ENCODE measurements at regions not wholly inside any gene's neighbourhood (a gene's known extent, or its start where the extent isn't known, plus 50 kb on each side); places are given as distances from the start of the nearest gene placed in this dataset.

DNA sequence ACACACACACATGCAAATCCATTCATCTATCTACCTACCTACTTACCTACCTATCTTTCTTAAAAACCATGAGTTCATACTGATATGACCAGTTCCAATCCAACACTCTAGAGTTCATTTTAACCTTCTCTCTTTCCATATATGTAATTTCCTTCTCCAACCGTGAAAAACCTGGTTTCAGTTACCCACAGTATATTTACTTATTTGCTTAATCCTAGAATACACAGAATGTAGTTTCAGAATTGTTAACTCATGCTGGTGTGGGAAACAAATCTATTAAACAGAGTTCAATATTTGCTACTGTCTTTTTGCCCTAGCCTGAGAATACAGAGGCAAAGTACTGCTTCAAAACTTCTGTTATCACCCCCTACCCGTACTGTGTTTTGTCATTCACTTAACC, 101.3 kb downstream of the RRM1 start:
- Mint-ChIP-seq H3K4me1 (no peaks in the 10 kb centered on the region), H3K9me3 (no peaks in the 10 kb centered on the region; a peak in 1 of 5 replicates), H3K36me3 (ENCODE audit: insufficient read depth in 1 of 3, low read depth in 3 of 3) (no peaks in the 10 kb centered on the region; a peak in 1 of 7 replicates), H3K4me3 (no peak overlapping the region), H3K27ac (no peak overlapping the region), H3K27me3 (ENCODE audit: low read depth) (peaks cover 2% of the 10 kb centered on the region; the same call in 1 of the 2 replicates)
- Histone ChIP-seq H3K4me1 (ENCODE audit: insufficient read depth, low read length) (no peaks in the 10 kb centered on the region), H3K23ac (ENCODE audit: insufficient read length, low read depth, low read length) (no peak overlapping the region), H3K4me2 (ENCODE audit: insufficient read depth, insufficient read length, low read length) (no peak overlapping the region), H2BK12ac (ENCODE audit: insufficient read length, low read depth, low read length) (no peak overlapping the region), H3T11ph (ENCODE audit: low read length) (no peak overlapping the region), H3K9ac (ENCODE audit: extremely low read depth, insufficient read length, low read length) (no peak overlapping the region), H3K27ac (ENCODE audit: insufficient read length, low read depth, low read length) (no peak overlapping the region), H3K23me2 (ENCODE audit: insufficient read length, low read depth, low read length, poor library complexity, severe bottlenecking) (no peaks in the 10 kb centered on the region), H3K4ac (ENCODE audit: low read depth, low read length) (no peak overlapping the region), H4K5ac (ENCODE audit: insufficient read length, low read depth, low read length) (no peak overlapping the region), H3K79me2 (ENCODE audit: insufficient read depth, low read length) (no peaks in the 10 kb centered on the region), H4K91ac (ENCODE audit: insufficient read length, low read depth, low read length) (no peak overlapping the region), H3K9me3 (ENCODE audit: control insufficient read depth, low read depth, low read length) (no peaks in the 10 kb centered on the region), H3K14ac (ENCODE audit: insufficient read depth, low read length) (no peak overlapping the region), H3K27me3 (ENCODE audit: insufficient read depth, low read length) (no peaks in the 10 kb centered on the region), H3K18ac (ENCODE audit: insufficient read length, low read depth, low read length) (no peak overlapping the region), H2BK120ac (ENCODE audit: low read depth, low read length, poor library complexity, severe bottlenecking) (no peak overlapping the region), H2BK15ac (ENCODE audit: low read depth, low read length) (no peak overlapping the region), H4K20me1 (ENCODE audit: control insufficient read depth, insufficient read depth, insufficient read length) (no peaks in the 10 kb centered on the region), H4K8ac (replicated peaks; ENCODE audit: insufficient read length, low read depth, low read length) (no peak overlapping the region), H2BK20ac (ENCODE audit: low read depth, low read length, poor library complexity, severe bottlenecking) (no peak overlapping the region), H2AFZ (ENCODE audit: low read length) (no peak overlapping the region), H3K56ac (ENCODE audit: insufficient read length, low read depth, low read length) (no peak overlapping the region), H2BK5ac (ENCODE audit: insufficient read length, low read length) (no peak overlapping the region), H2AK5ac (ENCODE audit: insufficient read length, low read length) (no peak overlapping the region), H3K79me1 (ENCODE audit: insufficient read depth, low read depth, low read length, poor library complexity, severe bottlenecking) (no peaks in the 10 kb centered on the region)
- DNase-seq, result no peak
- TF ChIP-seq, protein P1, sequence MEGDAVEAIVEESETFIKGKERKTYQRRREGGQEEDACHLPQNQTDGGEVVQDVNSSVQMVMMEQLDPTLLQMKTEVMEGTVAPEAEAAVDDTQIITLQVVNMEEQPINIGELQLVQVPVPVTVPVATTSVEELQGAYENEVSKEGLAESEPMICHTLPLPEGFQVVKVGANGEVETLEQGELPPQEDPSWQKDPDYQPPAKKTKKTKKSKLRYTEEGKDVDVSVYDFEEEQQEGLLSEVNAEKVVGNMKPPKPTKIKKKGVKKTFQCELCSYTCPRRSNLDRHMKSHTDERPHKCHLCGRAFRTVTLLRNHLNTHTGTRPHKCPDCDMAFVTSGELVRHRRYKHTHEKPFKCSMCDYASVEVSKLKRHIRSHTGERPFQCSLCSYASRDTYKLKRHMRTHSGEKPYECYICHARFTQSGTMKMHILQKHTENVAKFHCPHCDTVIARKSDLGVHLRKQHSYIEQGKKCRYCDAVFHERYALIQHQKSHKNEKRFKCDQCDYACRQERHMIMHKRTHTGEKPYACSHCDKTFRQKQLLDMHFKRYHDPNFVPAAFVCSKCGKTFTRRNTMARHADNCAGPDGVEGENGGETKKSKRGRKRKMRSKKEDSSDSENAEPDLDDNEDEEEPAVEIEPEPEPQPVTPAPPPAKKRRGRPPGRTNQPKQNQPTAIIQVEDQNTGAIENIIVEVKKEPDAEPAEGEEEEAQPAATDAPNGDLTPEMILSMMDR (conservative IDR thresholded peaks at IDR 0.05), result no peak
- no CpG with 5 or more reads among the region's 2 CpGs for WGBS (ENCODE audit: extremely low coverage, insufficient read length, low lambda C conversion rate)
